HPDE6-E6E7 (cell line): ENCODE measurements at regions not wholly inside any gene's neighbourhood (a gene's known extent, or its start where the extent isn't known, plus 50 kb on each side); places are given as distances from the start of the nearest gene placed in this dataset.

Experiments
- DNase-seq: peaks from one replicate; pipeline ENCODE4 v3.0.0; 2011; ENCODE audit warnings: missing footprints; ENCODE audit errors: extremely low spot score

DNA sequence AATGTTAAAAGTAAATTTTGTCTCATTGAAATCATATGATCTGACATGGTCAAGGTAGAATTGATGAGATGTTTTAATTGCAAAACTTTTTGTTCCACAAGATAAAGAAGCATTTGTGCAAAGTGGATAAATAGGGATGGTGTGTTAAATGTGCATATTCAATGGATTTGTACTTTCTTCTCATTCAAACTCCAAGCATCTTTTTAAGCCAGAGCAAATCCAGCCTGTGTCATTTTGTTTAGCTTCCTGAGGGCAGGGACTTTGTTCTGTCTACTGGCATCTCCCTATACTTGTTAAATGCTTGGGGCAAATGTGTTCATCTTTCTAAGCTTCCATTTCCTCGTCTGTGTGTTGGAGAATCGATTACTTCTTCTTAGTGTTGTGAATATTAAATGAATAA, 200.3 kb downstream of the SLIT2 start:
- no peak for DNase-seq

DNA sequence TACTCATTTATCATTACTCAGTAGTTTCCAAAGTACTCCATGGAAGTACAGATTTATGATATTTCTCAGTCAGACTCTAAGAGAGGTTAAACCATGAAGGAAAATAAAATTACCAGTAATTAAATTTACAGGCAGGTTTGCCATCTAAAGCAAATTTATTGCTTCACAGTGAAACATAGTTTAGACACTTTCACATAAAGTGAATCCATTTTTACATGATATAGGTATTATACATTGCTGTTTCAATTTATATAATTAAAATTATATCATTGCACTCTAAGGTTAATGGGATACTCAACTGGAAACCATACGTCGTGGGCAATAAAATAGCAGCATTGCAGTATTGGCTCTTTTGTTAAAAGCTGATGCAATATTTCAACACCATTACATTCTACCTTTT, 202.8 kb downstream of the SLIT2 start:
- DNase-seq: no peak

DNA sequence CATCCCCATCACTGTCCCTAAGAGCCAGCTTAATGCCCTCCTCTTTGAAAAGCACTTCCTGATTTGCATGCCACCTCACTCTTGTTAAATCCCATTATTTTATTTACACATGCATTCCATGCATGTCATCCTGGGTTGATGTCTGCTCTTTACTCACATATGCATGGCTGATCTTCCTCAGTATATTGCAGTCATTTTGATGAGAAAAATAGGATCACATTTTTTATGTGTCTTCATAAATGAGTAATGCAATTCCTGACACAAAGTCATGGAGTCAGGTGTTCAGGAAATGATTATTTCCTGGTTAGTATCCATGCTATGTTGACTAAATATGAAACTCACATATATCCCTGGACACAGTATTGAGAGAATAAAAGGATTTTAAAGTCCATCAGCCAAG, 204.7 kb downstream of the SLIT2 start:
- no peak for DNase-seq

DNA sequence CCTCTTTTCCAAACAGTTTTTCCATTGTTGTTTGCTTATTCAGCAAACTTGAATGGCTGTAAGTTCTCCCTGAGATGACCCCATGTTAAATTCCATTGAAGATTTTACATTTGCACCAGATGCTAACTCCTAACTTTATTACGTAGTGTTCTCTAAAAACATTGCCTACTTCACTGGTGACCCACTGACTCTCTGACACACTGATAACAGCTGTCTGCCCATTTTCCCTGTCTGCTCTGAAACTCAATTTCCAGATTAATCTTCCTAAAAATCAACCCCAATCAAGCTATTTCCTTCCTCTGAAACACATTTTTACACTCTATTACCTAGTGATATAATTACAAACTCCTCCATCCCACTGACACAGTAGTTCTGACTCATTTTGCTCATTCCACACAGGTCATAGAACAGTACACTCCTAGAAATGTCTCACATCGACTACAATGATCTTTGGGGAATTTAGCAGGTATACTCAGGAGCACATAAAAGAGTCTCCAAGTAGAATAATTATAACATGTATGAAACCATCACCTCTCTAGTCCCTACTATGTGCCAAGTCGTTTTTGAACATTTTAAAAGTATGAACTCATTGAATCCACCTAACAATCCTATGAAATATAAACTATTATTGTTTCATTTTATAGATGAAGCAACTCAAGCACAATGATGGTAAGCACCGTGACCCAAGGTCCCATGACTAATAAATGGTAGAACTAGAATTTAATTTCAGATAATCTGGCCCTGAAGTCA, 210.9 kb downstream of the SLIT2 start:
- no peak for DNase-seq

DNA sequence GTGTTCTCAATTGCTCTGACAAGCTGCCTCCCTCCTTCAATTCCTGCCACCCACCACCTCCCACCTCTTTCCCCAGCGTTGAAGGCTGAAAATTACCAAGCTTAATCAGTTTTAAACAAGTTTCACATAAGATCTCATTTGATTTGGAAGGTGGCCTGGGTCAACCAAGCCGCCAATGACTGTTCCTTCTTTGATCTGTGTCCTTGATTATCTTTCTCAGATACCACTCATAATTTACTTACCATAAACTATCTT, 211.4 kb downstream of the SLIT2 start:
- DNase-seq: no peak

DNA sequence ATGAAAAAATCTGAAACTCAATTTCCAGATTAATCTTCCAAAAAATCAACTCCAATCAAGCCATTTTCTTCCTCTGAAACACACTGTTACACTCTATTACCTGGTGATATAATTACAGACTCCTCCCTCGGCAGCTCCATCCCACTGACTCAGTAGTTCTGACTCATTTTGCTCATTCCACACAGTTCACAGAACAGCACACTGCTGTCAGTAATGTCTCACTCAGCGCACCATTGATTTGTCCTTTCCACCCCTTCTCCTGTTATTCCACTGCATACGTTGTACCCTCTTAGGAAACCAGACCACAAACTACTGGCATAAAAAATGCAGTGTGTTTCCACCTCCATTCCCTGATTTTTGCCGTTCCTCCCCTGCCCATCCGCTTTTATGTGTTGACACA, 212.7 kb downstream of the SLIT2 start:
- peak; percentile 78 for DNase-seq

DNA sequence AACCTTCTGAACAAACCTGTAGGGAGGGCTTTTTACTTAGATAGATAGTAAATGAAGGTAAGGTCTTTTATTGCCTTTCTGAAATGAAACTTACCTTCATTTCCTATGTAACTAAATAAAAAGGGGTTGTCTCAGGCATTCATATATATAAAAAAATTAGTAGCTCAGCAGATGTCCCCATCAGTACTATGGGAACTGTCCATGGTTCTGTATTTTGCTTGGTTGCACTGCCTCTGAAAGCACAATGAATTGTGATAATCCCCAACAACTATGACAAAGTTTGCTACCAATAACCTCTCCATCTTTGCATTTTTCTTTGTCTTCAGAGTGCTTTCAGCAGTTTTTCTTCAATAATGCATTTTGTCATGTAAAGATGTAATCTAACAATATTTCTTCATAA, 222.4 kb downstream of the SLIT2 start:
- no peak for DNase-seq

DNA sequence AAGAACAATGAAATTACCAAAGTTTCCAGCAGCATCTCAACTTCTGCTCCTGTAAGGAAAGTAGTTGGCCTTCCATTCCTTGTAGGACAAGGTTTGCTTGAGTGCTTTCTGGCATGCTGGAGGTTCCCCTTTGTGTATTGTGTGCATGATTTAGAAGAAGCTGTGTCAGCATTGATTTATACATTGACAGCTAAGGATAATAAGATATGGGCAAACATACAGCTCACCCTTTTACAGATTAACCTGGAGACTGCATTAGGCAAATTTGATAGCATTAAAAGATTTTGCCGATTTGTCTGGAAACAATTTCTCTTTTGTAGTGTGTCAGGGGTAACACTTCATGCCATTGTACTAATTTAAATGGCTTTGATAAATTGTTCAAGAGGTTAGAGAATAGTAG, 221.8 kb upstream of the PACRGL start:
- no peak for DNase-seq

DNA sequence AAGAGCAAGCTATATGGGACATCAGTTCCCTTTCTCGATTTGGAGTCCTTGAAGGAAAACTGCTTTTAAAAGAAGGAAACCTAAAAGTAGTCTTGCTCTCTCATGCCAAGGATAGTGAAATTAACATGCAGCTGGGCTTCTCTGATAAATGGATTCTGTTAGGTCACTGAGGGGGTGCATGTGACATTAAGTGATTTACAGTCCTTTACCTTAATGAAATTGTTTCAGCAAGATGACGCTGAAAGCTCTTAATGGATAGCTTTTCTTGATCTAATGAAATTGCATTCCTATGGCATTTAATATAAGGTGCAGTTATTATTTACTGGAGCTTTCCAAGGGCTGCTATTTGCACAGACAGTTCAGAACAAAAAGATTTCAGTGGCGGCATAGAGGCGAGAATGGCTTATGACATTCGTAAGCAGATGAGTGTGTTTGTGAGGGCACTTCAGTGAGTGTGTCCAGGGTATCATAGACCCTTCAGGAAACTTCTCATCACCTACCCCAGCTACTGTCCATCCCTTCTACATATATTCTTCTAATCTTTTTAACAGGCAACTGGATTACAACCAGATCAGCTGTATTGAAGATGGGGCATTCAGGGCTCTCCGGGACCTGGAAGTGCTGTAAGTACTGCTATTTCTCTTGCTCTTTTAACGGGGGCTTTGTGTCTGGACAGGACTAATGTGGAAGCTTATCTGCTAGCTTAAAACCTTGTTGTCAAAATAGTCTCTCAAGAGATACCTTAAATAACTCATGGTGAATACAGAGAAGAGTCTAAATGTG, 219.9 kb upstream of the PACRGL start:
- no peak for DNase-seq

DNA sequence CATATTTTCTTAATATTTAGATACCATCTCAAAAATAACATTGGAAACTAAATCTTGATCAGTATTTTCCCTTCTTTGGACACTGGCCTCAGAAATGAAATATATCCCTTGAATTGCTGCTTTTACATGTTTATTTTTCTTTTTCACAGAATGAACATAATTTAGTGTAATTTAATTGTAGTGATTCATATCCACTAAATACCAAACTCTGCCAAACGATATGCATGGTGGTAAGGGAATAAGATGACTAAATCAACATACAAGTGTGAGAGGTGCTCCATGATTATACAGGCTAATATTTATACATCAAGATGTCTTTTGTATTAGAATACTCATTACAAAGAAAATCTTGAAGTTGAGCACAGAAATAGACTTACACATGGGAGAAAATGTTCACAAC, 216.8 kb upstream of the PACRGL start:
- no peak for DNase-seq

DNA sequence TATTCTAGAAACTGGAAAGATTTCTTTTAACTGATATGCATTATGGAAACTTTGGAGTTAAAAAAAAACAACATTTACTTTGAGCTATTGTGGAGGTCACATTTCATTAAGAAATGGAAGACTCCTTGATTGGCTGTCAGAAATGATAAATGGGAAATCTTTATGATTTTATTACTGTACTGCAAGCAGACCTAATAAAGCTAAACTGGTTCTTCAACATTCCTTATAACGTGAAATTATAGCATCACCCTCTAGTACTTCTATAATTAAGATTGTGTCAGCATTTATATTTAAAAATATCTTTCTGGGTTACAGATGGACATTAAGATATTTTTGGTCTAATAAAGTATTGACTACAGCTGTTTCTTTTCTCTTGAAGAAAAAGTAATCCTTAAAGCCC, 213.8 kb upstream of the PACRGL start:
- DNase-seq: no peak

DNA sequence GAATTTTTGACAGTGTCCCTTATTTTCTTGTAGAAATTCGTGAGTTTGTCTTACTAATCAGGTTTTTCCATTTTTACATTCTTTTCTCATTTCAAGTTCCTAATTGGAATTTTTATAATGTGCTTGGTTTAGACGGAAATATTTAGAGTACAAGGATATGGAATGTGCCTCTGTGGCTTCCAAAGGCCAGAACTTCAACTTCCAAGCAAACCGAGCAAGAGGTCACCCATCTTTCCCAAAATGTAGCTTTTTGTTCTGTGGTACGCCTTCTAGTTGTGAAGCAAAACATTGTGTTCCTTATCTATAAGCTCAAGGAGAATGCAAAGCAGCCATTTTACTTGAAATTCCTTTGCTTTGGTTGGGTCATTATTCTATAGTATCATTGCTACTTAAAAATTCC, 212.8 kb upstream of the PACRGL start:
- DNase-seq: no peak

DNA sequence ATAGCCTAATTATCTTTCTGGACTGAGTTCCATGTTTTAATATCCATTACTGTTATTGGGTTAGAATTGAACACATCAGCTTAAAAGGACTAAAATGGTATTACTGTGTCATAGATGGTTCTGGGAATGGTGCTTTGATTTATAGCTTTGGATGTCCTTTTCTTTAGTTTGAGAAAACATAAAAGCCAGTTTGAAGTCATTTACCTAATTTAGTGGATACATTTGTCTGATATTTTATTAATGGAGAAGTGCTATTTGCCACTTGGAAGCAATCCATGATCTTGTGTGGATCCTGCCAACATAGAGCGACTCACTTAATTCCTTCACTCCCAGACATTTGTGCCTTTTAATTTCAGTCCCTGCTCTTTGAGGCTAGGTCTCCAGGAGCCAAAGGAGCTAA, 212.4 kb upstream of the PACRGL start:
- DNase-seq: no peak

DNA sequence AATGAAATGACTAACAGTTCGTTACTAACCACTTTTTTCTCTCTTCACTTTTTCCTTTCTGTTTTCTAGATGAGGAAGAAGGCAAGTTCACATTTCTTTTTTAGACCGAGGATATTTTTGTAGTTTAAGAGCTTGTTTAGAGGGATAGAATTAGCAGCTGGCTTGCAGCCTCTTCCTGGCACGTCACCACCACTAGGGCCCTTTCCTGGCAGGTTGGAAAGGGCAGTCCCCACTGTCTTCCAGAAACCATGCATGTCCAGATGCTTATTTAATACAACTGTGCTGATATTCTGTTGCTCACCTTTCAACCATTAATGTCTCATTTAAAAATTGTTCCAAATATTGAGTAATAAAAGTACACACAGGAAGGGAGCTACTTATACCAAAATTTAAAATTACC, 209.5 kb upstream of the PACRGL start:
- DNase-seq: no peak

DNA sequence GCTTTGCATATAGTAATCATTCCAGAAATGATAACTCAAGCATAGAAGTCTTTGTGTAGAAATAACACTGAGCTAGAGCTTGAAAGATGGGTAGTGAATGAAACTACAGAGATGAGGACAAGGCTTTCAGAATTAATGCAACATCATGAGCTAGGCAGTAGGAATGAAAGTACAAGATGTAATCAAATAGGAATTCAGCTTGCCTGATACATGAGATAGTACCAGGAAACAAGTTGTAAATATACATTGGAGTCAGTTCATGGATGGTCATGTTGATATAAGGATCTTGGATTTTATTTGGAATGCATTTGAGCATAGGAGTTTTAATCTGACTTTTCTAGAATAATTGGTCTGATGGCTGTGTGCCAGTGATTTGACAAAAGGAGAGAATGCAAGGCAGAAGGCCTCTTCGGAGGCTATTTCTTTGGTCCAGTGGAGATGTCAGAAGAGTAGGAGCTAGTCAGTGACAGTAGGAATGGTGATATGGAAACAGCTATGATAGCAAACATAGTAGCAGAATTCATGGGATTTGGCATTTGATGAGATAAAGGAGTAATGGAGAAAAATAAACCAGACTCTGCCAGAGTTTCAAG, 206.4 kb upstream of the PACRGL start:
- no peak for DNase-seq

DNA sequence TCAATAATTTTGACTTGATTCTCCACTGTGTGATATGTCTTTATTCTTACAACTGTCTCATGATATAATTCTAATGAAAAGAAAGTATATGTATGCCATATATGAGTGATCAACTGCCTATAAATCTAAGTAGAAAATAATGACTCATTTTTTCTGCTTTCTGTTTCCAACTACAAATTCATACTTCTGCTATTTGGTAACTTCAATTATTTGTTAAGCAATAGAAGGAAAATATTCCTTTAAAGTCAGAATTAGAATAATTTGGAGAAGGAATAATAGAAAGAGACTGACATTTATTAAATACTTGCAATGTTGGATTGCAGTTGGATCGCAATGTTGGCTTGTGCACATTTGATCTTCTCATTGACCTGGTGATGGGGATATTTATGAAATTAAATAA, 204.2 kb upstream of the PACRGL start:
- no peak for DNase-seq

DNA sequence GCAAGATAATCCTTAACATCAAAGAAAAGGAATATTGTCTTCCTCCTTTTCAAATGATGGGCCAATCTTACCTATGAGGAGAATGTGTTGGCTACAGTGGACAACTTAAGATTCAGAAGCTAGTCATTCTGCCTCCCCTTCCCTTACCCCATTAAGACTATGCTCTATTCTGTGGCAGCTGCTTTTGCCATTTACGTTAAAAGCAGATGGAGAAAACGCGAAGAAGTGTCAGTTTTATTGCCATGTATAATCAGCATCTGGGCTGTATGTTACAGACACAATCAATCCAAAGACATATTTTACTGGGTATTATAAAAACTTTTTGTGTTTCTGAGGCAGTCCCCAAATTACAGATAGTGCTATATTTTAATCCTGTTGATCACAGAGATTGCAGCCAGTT, 196.1 kb upstream of the PACRGL start:
- no peak for DNase-seq

DNA sequence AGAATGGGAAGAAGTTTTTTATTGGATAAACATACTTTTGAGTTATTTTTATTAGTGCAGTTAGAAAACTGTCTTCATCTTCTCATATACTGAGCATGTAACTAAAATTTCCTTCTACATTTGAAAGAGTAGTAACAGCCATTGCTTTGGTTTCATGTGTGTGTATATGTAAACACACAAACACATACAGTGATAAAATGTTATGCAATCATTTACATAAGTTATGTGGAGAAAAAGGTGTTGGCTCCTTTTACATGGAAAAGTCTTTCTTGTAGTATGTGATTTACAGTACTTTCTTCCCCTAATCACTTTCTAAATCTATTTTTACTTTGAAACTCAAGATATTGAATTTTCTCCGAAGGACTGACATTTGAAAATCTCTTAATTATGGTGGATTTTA, 194.3 kb upstream of the PACRGL start:
- no peak for DNase-seq

DNA sequence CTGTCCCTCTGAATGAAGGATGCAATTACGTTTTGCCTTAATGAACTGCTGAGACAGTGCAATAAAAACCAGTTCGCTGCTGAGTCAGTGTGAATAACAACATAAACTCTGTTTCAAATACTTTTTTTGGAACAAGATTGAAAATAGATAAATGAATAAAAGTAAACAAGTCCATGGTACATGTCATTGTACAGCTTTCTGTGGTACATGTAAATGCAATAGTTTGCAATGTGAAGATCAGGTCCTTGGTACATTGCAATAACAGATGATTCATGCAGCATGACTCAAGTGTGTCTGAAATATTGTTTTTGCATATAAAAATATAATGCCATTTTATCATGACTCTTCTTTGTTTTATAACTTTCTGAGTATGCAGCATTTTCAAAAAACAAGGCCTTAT, 193.4 kb upstream of the PACRGL start:
- DNase-seq: peak; percentile 14

DNA sequence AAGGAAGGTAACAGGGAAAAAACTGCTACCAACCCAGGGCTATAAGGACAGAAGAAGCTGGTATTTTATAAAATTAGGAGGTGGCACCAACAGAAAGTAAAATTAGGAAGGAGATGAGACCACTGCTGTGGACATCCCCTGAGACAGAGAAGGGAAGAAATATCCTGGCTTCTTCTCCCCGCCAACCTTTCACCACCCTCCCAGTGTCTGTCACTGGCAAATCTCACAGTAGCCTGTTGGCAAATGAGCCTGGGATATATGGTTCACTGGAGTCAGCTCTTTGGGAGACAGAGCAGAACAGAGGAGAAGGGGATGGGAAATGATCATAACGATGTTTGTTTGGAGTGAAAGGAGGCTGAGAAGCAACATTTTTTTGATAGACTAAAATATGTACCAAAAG, 190.9 kb upstream of the PACRGL start:
- DNase-seq: no peak

DNA sequence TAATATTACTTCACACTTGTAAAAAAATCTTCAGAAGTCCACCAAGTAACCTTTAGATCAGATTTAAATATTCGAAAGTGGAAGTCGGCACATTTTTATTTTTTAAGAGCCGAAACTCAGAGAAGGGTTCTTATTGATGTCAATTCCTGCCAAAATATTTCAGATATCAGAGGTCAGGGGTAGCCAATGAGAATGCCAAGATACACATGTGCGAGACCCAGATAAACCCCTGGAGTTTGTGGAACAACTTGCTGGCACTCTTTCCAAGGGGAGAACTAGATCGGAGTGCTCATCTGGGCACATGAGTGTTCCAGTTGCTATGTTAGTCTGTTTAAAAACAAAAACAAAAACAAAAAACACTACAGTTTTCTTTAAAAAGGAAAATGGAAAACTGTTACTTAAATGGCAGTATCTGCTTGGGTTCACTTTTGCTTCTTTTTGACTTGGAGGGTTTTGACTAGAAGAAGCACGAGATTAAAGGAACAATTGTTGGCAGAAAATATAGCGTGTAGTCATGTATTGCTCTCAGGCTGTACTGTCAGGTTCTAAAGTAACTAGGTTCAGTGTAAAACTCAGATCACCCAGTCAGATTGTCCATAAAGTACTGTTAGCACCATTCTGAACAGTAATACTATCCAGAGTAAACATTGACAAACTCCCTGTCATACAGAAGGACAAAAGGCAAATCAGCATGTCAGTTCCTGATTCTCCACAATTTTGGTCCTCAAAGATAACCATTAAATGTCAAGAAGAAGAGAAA, 188.0 kb upstream of the PACRGL start:
- DNase-seq: no peak

DNA sequence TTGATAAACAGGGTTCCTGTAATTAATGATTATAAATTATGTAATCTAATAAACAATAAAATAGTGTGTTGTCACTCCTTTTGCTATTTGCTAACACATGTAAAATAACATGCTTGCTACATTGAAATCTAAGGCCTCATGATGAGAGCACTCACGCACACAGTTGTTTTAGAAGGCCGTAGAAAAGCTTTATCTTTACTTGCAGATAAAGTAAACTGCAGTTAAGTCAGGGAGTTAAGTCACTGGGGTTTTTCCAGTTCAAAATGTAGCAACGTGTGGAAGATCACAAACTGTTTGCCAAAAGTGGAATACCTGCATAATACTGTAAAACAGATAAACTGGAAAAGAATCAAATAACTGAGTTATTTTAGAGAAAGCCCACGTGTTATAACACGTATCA, 187.3 kb upstream of the PACRGL start:
- no peak for DNase-seq

DNA sequence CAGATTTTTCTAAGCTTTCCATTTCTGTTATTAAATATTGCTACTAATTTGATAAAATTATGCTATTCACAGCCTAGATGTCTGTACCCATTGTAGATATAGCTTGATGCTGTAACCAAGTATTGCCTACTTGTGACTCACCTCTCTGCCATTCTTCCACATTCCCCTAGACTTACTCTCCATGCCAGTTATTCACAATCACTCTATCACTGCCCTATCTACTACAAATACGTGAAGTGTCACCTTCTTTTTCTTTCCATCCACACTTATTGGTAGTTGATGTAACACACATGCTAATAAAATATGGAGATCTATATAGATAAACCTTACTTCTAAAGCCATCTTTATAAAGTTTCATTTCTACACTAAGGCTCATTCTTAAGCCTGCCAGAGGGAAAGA, 179.4 kb upstream of the PACRGL start:
- DNase-seq: peak; percentile 61
